GM23338 (cell line): ENCODE measurements at regions not wholly inside any gene's neighbourhood (a gene's known extent, or its start where the extent isn't known, plus 50 kb on each side); places are given as distances from the start of the nearest gene placed in this dataset.

Experiments used
- ETS1 ChIP-seq: IDR thresholded peaks from 2 replicates; pipeline ENCODE4 v1.6.1; 2016; ENCODE audit warnings: antibody characterized with exemption
- EZH2 ChIP-seq: fragments of 200-600 bp; sonication (generic); IDR thresholded peaks from one replicate; pipeline ENCODE4 v1.8.0; 2017; ENCODE audit warnings: antibody characterized with exemption, mild to moderate bottlenecking, low read depth; ENCODE audit not compliant: unreplicated experiment
- POLR2AphosphoS5 ChIP-seq: IDR thresholded peaks from 2 replicates; pipeline ENCODE4 v1.6.1; 2016; ENCODE audit warnings: antibody characterized with exemption, low read depth
- REST ChIP-seq: IDR thresholded peaks from one replicate; pipeline ENCODE4 v1.6.1; 2018; ENCODE audit warnings: antibody characterized with exemption; ENCODE audit not compliant: unreplicated experiment
- TF ChIP-seq, protein P1 (sequence below), 2 experiments: fragments of 200-600 bp in 1 of 2; sonication (generic) in 1 of 2; conservative IDR thresholded peaks; 2 replicates each; pipeline versions ENCODE4 v1.5.1 to v1.6.1; 2016 to 2017; ENCODE audit warnings: antibody characterized with exemption in 2 of 2, low read depth in 2 of 2, mild to moderate bottlenecking in 2 of 2, moderate library complexity in 1 of 2

DNA sequence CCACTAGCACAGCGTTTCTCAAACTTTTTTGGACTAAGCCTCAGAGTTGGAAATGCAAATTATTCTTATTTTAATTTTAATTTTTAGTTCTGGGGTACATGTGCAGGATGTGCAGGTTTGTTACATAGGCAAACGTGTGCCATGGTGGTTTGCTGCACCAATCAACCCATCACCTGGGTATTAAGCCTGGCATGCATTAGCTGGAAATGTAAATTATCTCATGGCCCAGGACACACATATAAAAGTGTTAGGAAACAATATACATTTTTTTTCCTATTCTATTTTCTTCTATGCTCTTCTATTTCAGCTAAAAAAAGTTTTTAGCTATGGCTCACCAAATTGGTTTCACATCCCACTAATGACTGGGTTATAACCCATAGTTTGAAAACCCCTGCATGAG lies 73.3 kb upstream of the LRIG1 start:
- TF ChIP-seq, protein P1, sequence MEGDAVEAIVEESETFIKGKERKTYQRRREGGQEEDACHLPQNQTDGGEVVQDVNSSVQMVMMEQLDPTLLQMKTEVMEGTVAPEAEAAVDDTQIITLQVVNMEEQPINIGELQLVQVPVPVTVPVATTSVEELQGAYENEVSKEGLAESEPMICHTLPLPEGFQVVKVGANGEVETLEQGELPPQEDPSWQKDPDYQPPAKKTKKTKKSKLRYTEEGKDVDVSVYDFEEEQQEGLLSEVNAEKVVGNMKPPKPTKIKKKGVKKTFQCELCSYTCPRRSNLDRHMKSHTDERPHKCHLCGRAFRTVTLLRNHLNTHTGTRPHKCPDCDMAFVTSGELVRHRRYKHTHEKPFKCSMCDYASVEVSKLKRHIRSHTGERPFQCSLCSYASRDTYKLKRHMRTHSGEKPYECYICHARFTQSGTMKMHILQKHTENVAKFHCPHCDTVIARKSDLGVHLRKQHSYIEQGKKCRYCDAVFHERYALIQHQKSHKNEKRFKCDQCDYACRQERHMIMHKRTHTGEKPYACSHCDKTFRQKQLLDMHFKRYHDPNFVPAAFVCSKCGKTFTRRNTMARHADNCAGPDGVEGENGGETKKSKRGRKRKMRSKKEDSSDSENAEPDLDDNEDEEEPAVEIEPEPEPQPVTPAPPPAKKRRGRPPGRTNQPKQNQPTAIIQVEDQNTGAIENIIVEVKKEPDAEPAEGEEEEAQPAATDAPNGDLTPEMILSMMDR (conservative IDR thresholded peaks at IDR 0.05; ENCODE audit: low read depth in 2 of 2) = no peak
- TF ChIP-seq REST (no peak), EZH2 (no peak), POLR2AphosphoS5 (no peak), ETS1 (no peak)
